ENCODE measurements at regions not wholly inside any gene's neighbourhood (a gene's known extent, or its start where the extent isn't known, plus 50 kb on each side); places are given as distances from the start of the nearest gene placed in this dataset.

DNA sequence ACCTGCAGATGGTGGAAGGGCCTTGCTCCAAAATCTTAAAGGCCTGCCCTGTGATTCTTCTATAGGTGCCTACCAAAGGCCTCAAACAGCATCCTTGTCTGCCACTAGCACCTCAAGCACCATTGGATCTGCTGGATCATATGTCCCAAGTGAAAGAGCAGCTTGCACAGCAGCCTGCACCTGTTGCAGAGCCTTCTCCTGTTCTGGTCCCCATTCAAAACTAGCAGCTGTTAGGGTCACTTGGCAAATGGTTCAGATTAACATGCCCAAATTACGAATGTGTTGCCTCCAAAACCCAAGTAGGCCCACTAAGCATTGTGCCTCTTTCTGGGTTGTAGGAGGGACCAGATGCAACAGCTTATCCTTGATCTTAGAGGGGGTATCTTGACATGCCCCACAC lies 99.6 kb upstream of the F13A1 start:
- TF ChIP-seq CTBP1 (IDR thresholded peaks at IDR 0.05; ENCODE audit: borderline replicate concordance): no peak
- TF ChIP-seq FOXM1 (IDR thresholded peaks at IDR 0.05; ENCODE audit: borderline replicate concordance): no peak
- TF ChIP-seq HDGF (IDR thresholded peaks at IDR 0.05; ENCODE audit: borderline replicate concordance): no peak
- TF ChIP-seq TARDBP (IDR thresholded peaks at IDR 0.05): no peak
- no peak for TF ChIP-seq LEF1 (IDR thresholded peaks at IDR 0.05; ENCODE audit: borderline replicate concordance)
- TF ChIP-seq SP1 (IDR thresholded peaks at IDR 0.05): no peak
- no peak for TF ChIP-seq BHLHE40 (IDR thresholded peaks at IDR 0.05; ENCODE audit: borderline replicate concordance)
